Endothelial cell of umbilical vein (primary cell): ENCODE measurements at regions not wholly inside any gene's neighbourhood (a gene's known extent, or its start where the extent isn't known, plus 50 kb on each side); places are given as distances from the start of the nearest gene placed in this dataset.
"Not testable (repeated sequence)": the region's sequence is repeated elsewhere in the genome, so short reads cannot be mapped to it uniquely, and the experiment has no call there.

Source experiments
- BruUV-seq: library from RNA; stranded (reverse); fragments of 400-500 nt; replicated peaks from 2 replicates; lab custom pipeline; 2021; lab: Mats Ljungman, UMichigan
- CTCF ChIA-PET: fragments of 300-600, 350-600 bp; sonication (Branson Sonifier 250); formaldehyde crosslinking; loops from one replicate; lab custom pipeline; 2021; ENCODE audit warnings: antibody characterized with exemption, inconsistent platforms; lab: Charles Lee
- POLR2A ChIA-PET: fragments of 300-600, 350-600 bp; sonication (Branson Sonifier 250); formaldehyde crosslinking; loops from one replicate; lab custom pipeline; 2021; ENCODE audit warnings: antibody characterized with exemption, inconsistent platforms; lab: Charles Lee
- DNase-seq: peaks from one replicate; pipeline ENCODE4 v3.0.0-alpha.2; 2011; ENCODE audit warnings: low read depth, low spot score
- FAIRE-seq: peaks from 2 replicates; lab custom pipeline; 2011; peaks lifted over from hg19 to GRCh38; lab: Jason Lieb, UNC
- H2AFZ ChIP-seq: 2 replicates; pipeline ENCODE4 v1.6.0; 2012; ENCODE audit warnings: low read depth, low read length, control low read depth, inconsistent platforms
- H3K27ac ChIP-seq: 2 replicates; pipeline ENCODE4 v1.5.1; 2011; ENCODE audit warnings: low read depth, mild to moderate bottlenecking, control low read depth, low read length, moderate library complexity; ENCODE audit not compliant: insufficient read depth
- H3K27me3 ChIP-seq, 2 experiments: 2 replicates each; pipeline versions ENCODE4 v1.6.0 to v1.6.1; 2011; ENCODE audit warnings: low read length in 2 of 2, mixed read lengths in 1 of 2; ENCODE audit not compliant: control insufficient read depth in 2 of 2, insufficient read depth in 2 of 2
- H3K36me3 ChIP-seq, 2 experiments: 2 replicates in 1 of 2; 3 replicates in 1 of 2; pipeline ENCODE4 v1.5.1; 2011; ENCODE audit warnings: low read length in 2 of 2, mild to moderate bottlenecking in 1 of 2, moderate library complexity in 1 of 2; ENCODE audit not compliant: control insufficient read depth in 2 of 2, insufficient read depth in 2 of 2; ENCODE audit errors: extremely low read depth in 1 of 2
- H3K4me1 ChIP-seq: 3 replicates; pipeline ENCODE4 v1.5.1; 2011; ENCODE audit warnings: mild to moderate bottlenecking, low read length; ENCODE audit not compliant: control insufficient read depth, insufficient read depth; ENCODE audit errors: extremely low read depth
- H3K4me2 ChIP-seq: 2 replicates; pipeline ENCODE4 v1.6.1; 2011; ENCODE audit warnings: low read length, control low read depth, mixed read lengths; ENCODE audit not compliant: insufficient read depth
- H3K4me3 ChIP-seq, 3 experiments: fragments of 200-600 bp in 1 of 3; sonication (generic), shearing (Covaris generic) in 1 of 3; replicated peaks in 1 of 3; 2 replicates each; pipeline ENCODE4 v1.5.1; 2011 to 2016; ENCODE audit warnings: control low read depth in 3 of 3, low read length in 3 of 3, mild to moderate bottlenecking in 2 of 3, inconsistent platforms in 1 of 3, low read depth in 1 of 3, moderate library complexity in 1 of 3; ENCODE audit not compliant: insufficient read depth in 1 of 3
- H3K79me2 ChIP-seq: 2 replicates; pipeline ENCODE4 v1.6.0; 2012; ENCODE audit warnings: low read length, inconsistent platforms; ENCODE audit not compliant: control insufficient read depth, insufficient read depth
- H3K9ac ChIP-seq: replicated peaks from 2 replicates; pipeline ENCODE3; 2011; ENCODE audit warnings: low read length, control low read depth; ENCODE audit not compliant: insufficient read depth; ENCODE audit errors: extremely low read depth
- H3K9me1 ChIP-seq: replicated peaks from 3 replicates; pipeline ENCODE4 v1.6.0; 2011; ENCODE audit warnings: mild to moderate bottlenecking, low read length; ENCODE audit not compliant: control insufficient read depth, insufficient read depth; ENCODE audit errors: extremely low read depth
- H3K9me3 ChIP-seq: replicated peaks from 2 replicates; pipeline ENCODE4 v1.5.1; 2012; ENCODE audit warnings: low read length, inconsistent platforms; ENCODE audit not compliant: control insufficient read depth, insufficient read depth
- H4K20me1 ChIP-seq: replicated peaks from 2 replicates; pipeline ENCODE3; 2011; ENCODE audit warnings: mild to moderate bottlenecking, low read length; ENCODE audit not compliant: control insufficient read depth, insufficient read depth; ENCODE audit errors: extremely low read depth
- CTCF ChIP-seq, 2 donors: IDR thresholded peaks; 1 replicate in 1 of 2; 2 replicates in 1 of 2; pipeline ENCODE4 v1.5.1; 2011; ENCODE audit warnings: low read length in 2 of 2, mild to moderate bottlenecking in 2 of 2, moderate library complexity in 2 of 2, control low read depth in 1 of 2, inconsistent platforms in 1 of 2, low read depth in 1 of 2; ENCODE audit not compliant: insufficient read depth in 1 of 2; ENCODE audit errors: extremely low read depth in 1 of 2
- EZH2 ChIP-seq: IDR thresholded peaks from 2 replicates; pipeline ENCODE4 v1.6.1; 2012; ENCODE audit warnings: borderline replicate concordance, low read depth, mild to moderate bottlenecking, moderate library complexity, low read length, inconsistent platforms; ENCODE audit not compliant: severe bottlenecking
- FOS ChIP-seq: IDR thresholded peaks from 2 replicates; pipeline ENCODE4 v1.6.1; 2011; ENCODE audit warnings: mild to moderate bottlenecking, low read length, moderate library complexity, borderline replicate concordance; ENCODE audit not compliant: insufficient read depth
- GATA2 ChIP-seq: IDR thresholded peaks from 2 replicates; pipeline ENCODE4 v1.7.0; 2011; ENCODE audit warnings: low read depth, mild to moderate bottlenecking, moderate library complexity, mixed read lengths, low read length; ENCODE audit not compliant: insufficient read length, insufficient read depth
- JUN ChIP-seq: IDR thresholded peaks from 2 replicates; pipeline ENCODE4 v1.6.1; 2011; ENCODE audit warnings: borderline replicate concordance, low read depth; ENCODE audit not compliant: insufficient read length, insufficient read depth
- MAX ChIP-seq: IDR thresholded peaks from 2 replicates; pipeline ENCODE4 v1.6.1; 2011; ENCODE audit not compliant: insufficient read depth, insufficient read length
- MYC ChIP-seq: IDR thresholded peaks from one replicate; pipeline ENCODE4 v1.6.1; 2011; ENCODE audit warnings: mild to moderate bottlenecking, low read depth, low read length
- POLR2A ChIP-seq: IDR thresholded peaks from 2 replicates; pipeline ENCODE4 v1.6.1; 2012; ENCODE audit warnings: low read depth, mild to moderate bottlenecking, control low read depth, low read length
- POLR2AphosphoS5 ChIP-seq: IDR thresholded peaks from 2 replicates; pipeline ENCODE4 v1.6.1; 2012; ENCODE audit warnings: low read depth, mild to moderate bottlenecking, control low read depth, low read length, moderate library complexity; ENCODE audit not compliant: insufficient read depth
- dilution Hi-C: fragments of 300-500 bp; cut with MboI; formaldehyde crosslinking; loops from one replicate; pipeline ENCODE4 v1.15.0; 2019; ENCODE audit warnings: low sequenced_read_pairs; ENCODE audit not compliant: extremely low pct_ligation_motif_present
- intact Hi-C: fragments of 100-400 bp; cut with micrococcal nuclease; formaldehyde crosslinking; loops from one replicate; pipeline ENCODE4 v1.10.0; 2022

GRCh38 chr1:222377428-222378088, 170.3 kb downstream of the HHIPL2 start:
- FAIRE-seq: no peak
- no peak for TF ChIP-seq FOS
- no peak for TF ChIP-seq CTCF (IDR thresholded peaks at IDR 0.05; ENCODE audit: extremely low read depth in 1 of 2, insufficient read depth in 1 of 2, low read depth in 1 of 2, low read length in 2 of 2)
- TF ChIP-seq MAX: no peak
- TF ChIP-seq MYC: no peak
- TF ChIP-seq POLR2A: no peak
- TF ChIP-seq GATA2: no peak
- no peak for TF ChIP-seq POLR2AphosphoS5
- TF ChIP-seq JUN: no peak
- no peak for TF ChIP-seq EZH2
- no peaks in the 10 kb centered on the region for H3K4me1 ChIP-seq
- no peaks in the 10 kb centered on the region for H3K9me1 ChIP-seq
- no peak overlapping the region for H3K4me2 ChIP-seq
- no TSS peak for BruUV-seq
- H3K27ac ChIP-seq: no peak overlapping the region
- ChIA-PET POLR2A (no interaction called here), CTCF (no interaction called here)
- H3K79me2 ChIP-seq: no peaks in the 10 kb centered on the region
- no peaks in the 10 kb centered on the region for H3K36me3 ChIP-seq
- DNase-seq: no peak
- intact Hi-C loops (no loop called here), dilution Hi-C loops (no loop called here)
- H4K20me1 ChIP-seq: no peaks in the 10 kb centered on the region
- no peak overlapping the region for H3K9ac ChIP-seq
- H3K4me3 ChIP-seq: no peak overlapping the region
- H3K9me3 ChIP-seq: no peaks in the 10 kb centered on the region
- no peaks in the 10 kb centered on the region for H3K27me3 ChIP-seq
- H2AFZ ChIP-seq: no peak overlapping the region

GRCh38 chr1:222376791-222377190, 171.1 kb downstream of the HHIPL2 start:
- BruUV-seq, DNase-seq, H2AFZ ChIP-seq, POLR2A ChIA-PET, H3K27ac ChIP-seq, H3K36me3 ChIP-seq, H3K79me2 ChIP-seq, H3K4me2 ChIP-seq, dilution Hi-C loops, H4K20me1 ChIP-seq, intact Hi-C loops, CTCF ChIA-PET, H3K9ac ChIP-seq, H3K4me1 ChIP-seq, H3K9me1 ChIP-seq, FAIRE-seq, H3K9me3 ChIP-seq, H3K4me3 ChIP-seq, H3K27me3 ChIP-seq: not testable (repeated sequence)
